HG02798 (cell line): ENCODE measurements at regions not wholly inside any gene's neighbourhood (a gene's known extent, or its start where the extent isn't known, plus 50 kb on each side); places are given as distances from the start of the nearest gene placed in this dataset.
"Not testable (repeated sequence)": the region's sequence is repeated elsewhere in the genome, so short reads cannot be mapped to it uniquely, and the experiment has no call there.

Source experiments
- ATAC-seq: cut with Tn5 transposase; IDR thresholded peaks from one replicate; pipeline ENCODE4 v1.9.1; 2021; ENCODE audit warnings: mild to moderate bottlenecking; ENCODE audit not compliant: unreplicated experiment, poor library complexity

DNA sequence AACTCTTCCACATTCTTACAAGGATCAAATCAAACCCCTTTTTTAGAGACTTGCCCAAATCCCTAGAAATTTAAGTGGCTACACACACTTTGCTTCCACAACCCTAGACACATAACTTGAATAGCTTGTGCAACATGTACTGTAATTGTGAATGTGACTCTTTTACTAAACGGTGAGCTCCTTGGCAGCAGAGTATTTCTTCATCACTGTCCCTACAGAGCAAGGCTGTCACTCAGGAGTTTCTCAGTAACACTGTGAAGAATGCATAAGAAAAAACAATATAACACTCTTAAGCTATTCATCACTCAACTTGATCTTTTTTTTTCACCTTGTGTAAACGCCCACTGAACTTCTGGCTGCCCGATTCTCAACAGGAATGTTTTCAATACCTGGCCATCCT is 53.8 kb upstream of the ADAMTS18 start:
- ATAC-seq = no peak

DNA sequence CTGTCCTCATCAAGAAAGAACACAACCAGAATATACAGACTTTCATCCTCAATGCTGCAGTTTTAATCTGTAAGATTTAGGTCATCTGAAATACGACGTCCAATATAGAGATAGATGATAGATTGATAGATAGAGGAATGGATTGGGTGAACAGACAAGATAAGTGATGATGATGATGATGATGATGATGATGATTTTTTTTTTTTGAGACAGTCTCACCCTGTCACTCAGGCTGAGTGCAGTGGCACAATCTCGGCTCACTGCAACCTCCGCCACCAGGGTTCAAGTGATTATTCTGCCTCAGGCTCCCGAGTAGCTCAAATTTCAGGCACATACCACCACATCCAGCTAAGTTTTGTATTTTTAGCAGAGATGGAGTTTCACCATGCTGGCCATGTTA is 56.3 kb upstream of the ADAMTS18 start:
- no peak for ATAC-seq

DNA sequence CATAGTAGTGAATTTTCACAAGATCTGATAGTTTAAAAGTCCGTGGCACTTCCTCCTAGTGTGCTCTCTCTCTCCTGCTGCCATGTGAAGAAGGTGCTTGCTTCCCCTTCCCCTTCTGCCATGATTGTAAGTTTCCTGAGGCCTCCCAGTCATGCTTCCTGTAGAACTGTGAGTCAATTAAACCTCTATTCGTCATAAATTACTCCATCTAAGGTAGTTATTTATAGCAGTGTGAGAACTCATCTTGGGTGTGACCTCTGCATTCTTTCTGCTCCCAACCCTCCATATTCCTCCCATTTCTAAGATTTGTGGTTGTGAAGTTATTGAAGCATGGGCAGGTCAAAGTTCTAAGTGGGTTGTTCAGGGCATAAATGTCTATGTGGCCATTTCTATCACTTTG is 62.1 kb upstream of the ADAMTS18 start:
- ATAC-seq = no peak

DNA sequence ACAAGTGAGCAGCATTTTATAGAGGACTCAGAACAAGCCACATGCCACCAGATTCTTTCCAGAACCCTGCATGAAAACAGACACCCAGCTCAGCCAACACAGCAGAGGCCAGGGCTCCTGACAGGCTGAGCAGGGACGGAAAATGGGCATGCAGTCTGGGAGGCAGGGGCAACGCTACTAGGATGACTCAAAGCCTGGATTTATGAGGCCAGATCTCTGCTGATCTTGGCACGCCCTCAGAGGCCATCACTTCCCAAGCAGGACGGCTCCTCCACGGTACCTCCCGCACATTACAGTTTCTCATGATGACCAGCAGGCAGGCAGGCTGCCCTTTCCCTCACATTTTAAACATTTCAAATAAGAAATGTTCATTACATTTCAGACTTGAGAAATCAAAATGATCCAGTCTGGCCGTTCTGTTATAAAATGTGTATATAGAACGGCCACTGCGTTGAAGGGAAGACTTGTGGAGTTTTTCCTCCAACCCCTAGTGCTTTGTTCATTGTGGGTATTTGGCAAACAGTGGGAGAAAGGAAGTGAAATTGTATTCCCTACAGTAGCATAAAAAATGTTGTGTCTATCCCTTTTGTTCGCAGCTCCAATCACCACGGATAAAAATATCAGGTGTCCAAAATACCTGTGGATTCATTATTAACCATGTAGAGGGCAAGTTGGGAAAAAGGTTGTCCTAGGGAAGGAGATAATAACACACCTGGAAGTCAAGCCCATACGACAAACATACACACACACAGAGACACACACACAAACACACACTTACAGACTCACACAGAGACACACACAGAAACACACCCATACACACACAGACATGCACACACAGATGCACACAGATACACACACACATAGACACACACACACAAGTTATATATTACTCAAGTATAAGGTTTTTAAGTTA is 64.8 kb upstream of the ADAMTS18 start:
- no peak for ATAC-seq

DNA sequence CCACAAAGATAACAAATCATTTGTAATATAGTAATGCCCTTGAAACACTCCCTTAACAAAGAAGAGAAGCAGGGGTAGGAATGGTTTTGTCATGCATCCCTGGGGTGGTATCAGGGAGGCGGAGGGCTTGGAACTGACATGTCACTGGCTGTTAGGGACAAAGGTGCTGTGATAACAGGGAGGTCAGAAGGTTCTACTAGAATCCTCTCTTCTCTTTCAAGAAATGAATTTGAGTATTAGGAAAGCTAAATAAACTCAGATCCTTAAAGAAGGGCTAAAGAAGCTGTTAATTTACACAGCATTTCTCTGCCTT is 65.4 kb upstream of the ADAMTS18 start:
- ATAC-seq = no peak

DNA sequence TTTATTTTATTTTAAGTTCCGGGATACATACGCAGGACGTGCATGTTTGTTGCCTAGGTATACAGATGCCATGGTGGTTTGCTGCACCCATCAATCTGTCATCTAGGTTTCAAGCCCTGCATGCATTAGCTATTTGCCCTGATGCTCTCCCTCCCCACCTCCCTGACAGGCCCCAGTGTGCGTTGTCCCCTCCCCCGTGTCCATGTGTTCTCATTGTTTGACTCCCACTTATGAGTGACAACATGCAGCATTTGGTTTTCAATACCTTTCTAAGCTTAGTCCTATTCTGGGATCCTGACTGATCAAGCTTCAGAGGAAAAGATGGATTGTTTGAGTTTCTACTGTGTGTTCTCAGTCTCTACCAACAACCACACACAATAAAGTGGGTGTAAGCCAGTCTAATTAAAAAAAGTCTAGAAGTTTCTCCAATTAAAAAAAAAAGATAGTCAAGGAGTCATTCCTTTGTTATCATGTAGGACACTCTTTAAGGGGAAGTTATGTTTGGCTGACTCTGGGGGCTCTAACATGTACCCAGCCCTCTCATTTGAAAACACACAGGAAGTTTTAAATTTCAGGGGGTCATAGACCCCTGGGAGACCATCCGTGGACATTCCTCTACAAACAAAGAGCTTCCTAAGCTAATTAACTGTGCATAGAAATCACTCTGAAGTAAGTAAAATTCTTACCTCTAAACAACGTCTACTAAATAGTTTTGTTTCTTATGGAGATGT is 66.3 kb upstream of the ADAMTS18 start:
- ATAC-seq = no peak

DNA sequence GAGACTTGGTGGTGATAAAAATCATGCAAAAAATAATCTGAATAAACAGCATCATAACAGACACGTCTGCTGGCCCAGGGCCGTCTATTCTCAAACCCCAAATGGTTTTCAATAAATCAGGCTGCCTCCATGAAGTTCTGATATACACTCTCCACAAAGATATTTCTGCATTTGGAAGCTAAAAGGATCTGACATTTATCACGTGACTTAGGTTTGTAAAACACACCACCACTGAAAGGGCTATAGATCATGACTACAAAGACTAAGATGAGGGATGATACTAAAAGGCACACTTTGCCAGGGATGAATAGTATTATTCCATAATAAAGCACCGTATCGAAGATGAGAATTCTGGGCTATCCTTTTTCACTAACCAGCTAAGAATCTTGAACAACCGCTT is 67.6 kb upstream of the ADAMTS18 start:
- no peak for ATAC-seq

DNA sequence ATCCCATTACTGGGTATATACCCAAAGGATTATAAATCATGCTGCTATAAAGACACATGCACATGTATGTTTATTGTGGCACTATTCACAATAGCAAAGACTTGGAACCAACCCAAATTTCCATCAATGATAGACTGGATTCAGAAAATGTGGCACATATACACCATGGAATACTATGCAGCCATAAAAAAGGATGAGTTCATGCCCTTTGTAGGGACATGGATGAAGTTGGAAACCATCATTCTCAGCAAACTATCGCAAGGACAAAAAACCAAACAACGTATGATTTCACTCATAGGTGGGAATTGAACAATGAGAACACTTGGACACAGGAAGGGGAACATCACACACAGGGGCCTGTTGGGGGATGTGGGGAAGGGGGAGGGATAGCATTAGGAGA is 71.7 kb upstream of the ADAMTS18 start:
- ATAC-seq = not testable (repeated sequence)

DNA sequence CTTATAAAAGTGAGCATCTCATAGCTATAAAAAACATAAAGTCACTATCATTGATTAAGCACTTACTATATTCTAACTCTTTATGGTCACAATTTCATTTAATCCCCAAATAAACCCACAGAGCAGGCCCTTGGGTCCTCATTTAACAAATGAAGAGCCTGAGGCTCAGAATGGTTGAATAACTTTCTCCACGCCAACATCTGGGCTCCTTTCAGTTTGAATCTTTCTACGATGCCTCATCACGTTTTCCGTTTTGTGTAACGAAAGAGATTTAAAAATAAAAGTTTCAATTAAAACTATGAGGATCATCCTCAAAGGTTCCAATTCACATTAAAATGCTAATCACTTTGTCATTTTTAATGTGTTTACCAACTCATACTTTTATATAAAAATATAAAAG is 74.2 kb upstream of the ADAMTS18 start:
- ATAC-seq = no peak

DNA sequence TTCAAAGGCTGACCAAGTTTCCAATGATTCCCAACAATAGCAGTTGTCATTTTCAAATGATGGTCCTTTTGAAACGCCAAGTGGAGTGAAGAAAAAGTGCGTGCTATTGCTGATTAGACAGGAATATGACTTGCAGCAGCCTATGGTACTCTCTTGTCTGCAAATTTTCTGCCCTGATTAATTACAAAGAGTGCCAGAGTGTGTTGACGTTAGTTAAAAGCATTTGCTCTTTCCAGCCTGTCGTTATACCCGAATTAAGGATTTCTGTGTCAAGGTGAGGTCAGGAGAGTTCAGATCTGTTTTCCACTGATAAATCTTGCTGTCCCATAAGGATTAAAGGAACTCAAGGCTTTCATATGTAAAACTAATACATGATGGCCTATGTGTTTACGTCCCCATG is 75.0 kb upstream of the ADAMTS18 start:
- ATAC-seq = no peak

DNA sequence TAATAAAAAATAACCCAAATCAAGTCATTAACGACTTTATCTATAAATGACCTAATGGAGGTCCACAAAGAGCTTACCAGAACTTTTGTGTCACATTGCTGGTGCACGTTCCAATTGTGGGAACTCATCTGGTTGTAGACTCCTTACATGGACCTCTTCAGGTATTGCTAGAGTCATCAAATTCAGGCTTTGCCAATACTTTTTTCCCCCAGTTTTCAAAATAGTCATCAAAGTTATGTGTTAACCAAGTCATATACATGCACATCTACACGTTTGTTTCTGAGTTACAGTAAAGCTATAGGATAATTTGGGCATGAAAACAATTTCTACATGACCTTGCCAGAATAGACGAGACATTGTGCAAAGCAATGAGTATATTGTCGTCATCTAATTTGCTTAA is 76.2 kb upstream of the ADAMTS18 start:
- no peak for ATAC-seq

DNA sequence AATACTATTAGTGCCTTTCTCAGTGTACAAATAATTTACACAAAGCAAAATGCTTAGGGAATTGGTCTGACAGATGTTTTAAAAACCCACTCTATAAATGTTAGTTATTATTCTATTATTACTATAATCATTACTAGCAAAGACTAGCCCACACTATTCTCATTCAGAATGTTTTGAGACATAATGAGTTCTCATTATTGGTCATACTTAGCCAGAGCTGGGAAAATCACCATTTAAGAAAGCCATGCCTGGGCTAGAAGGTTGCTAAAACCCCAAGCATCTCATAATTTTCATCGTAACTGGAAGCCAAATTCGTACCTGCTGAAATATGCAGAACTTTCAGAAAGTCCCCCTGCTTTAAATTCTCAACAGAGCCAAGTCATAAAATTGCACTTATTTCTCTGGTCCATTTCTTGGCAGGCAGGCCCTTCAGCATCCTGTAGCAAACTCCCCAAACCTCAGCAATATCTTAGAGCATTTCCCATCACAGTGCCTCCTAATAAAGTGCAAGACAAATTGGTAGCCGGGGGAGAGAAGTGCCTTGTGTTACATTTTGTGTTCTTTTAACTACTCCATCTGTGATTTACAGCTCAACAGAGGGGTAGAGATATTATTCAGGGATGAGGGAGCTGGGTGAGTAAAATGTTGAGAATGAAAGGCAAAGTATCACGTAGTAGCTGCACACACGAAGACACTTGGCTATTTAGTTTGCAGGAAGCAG is 79.8 kb upstream of the ADAMTS18 start:
- peak; percentile 45 for ATAC-seq

DNA sequence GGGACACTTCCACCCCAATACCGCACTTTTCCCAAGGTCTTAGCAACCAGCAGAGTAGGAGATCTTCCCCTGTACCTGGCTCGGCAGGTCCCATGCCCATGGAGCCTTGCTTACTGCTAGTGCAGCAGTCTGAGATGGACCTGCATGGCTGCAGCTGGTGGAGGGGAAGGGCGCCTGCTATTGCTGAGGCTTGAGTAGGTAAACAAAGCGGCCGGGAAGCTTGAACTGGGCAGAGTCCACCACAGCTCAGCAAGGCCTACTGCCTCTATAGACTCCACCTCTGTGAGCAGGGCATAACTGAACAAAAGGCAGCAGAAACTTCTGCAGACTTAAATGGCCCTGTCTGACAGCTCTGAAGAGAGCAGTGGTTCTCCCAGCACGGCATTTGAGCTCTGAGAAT is 90.4 kb upstream of the ADAMTS18 start:
- ATAC-seq = not testable (repeated sequence)

DNA sequence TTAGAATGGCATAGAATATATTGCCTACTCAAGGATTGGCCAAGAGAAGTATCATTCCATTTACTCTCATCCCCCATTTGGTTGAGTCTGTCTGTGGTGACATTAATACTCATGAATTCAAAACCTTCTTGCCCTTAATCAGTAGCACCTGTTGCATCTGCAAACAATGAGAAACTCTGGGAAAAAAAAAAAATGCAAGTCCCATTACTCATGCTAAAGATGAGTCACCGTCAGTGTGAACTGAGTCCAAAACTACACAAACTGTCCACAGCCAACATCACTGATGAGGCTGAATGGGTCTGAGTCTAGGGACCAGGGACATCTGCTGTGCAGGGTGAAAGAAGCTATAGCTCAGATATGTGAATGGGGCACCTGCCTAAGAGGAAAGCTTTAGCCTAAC is 96.9 kb upstream of the ADAMTS18 start:
- ATAC-seq = no peak

DNA sequence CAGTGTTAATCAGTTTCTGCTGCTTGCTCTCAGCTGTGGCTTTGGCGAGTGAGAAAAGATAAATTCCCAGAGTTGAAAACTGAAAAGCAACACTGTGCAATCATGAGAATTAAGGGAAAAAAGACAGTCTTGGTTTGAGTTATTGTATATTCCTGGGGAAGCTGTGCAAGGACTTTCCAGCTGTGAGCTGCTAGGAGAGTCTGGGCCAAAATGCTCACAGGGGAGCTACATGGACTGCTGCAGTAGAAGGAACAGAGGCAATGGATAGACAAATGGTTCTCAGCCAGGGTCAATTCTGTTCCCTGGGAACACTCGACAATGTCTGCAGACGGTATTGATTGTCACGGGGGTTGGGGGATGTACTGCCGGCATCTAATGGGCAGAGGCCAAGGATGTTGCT is 102.0 kb upstream of the ADAMTS18 start:
- no peak for ATAC-seq

DNA sequence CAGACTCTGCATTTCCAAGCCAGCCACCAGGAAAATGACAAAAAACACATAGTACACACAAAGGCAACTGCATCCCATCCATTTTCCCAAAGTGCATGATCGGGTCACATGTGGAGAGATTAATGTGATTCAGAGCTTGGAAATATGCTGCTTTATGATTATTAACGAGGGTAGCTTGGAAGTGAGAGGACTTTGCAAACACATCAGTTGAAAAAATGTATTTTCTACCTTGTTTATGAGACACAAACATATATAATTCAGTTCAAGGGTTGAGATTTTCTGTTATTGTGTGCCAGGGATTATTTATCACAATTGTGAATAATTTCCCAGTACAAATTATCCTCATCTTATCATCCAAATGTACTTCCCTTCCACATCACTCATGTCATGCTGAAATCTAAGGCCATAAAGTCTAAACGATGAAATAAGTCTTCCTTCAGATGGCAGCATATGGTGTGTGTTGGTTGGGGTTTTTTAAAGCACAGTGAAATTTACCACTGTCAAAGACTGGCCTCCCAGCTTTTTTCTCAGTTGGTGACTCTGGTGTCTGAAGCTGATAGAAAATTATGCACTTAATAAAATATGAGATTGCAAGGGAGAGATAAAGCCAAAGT is 104.7 kb upstream of the ADAMTS18 start:
- ATAC-seq = no peak

DNA sequence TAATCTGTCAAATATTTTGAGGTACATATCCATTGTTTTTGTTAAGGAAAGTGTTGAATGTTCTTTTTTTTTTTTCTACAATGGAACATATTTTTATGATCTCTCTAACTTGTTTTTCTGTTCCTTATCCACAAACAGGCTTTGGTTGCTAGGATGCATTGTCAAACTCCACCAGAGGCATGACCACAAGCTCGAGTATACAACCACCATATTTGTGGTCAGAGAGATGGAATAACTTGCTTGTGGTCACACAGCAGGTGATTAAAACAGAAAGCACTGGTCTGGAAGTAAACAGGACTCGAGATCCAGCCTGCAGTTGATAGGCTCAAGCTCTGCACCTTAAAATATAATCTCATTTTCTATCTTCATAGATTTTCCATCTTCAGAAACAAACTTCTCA is 105.8 kb upstream of the ADAMTS18 start:
- ATAC-seq = no peak

DNA sequence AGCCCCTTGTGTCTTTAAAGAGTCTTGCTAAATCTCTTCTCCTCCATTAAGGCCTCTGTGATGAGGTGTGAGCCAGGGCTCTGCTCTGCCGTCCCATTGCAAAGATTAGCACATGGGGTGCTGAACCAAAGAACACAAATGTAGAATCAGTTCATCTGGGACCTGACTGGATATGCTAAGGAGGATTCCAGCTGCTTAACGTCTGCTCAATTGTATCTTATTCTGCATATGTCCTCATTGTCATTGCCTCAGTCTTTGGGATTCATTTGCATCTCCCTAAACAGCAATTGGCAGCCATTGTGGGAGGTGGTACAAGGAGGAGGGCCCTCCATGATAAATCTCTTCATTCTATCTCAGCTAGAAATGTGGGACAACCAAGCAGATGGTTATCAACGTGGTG is 106.3 kb upstream of the ADAMTS18 start:
- no peak for ATAC-seq

DNA sequence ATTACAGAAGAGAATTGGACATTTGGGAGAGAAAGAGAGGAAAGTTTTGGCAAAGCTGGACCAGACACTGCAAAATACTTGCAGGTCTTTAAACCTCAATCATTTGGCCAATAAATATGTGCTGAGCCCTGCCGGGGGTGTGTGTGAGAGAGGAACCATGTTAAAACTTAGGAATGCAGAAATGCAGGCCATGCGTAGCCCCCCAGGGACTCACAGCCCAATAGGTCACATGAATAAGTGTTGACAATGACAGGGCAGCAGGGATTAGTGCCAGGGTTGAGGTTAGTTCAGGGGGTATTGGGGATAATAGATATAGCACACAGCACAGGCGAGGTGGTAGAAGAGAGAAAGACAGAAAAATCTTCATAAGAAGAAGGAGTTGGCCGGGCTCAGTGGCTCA is 113.3 kb upstream of the ADAMTS18 start:
- no peak for ATAC-seq

DNA sequence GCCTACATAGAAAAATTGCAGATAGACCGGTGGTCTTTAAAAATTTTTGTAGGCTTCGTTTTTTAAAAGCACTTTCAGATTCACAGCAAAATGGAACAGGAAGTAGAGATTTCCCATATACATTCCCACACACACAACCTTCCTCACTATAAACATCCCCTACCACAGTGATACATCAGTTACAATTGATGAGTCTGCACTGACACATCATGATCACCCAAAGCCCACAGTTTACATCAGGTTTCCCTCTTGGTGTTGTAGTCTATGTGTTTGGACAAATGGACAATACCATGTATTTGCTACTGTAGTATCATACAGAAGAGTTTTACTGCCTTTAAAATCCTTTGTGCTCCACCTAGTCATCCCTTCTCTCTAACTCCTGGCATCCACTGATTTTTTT is 113.9 kb upstream of the ADAMTS18 start:
- ATAC-seq = no peak

DNA sequence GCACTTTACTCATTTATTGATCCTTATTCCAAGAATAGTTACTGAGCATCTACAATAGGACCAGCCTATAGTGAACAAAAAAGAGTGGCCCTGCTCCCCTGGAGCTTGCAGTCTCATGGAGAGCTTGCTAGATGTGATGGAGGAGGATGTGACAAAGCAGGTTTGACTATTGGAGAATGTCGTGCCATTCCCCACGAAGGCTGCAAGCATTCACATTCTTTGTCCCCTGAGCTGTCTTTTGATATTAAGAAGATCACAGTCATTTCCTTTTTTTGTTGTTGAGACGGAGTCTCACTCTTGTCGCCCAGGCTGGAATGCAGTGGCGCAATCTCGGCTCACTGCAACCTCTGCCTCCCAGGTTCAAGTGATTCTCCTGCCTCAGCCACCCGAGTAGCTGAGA is 115.0 kb upstream of the ADAMTS18 start:
- ATAC-seq = no peak
